ENCODE measurements at regions not wholly inside any gene's neighbourhood (a gene's known extent, or its start where the extent isn't known, plus 50 kb on each side); places are given as distances from the start of the nearest gene placed in this dataset.

DNA sequence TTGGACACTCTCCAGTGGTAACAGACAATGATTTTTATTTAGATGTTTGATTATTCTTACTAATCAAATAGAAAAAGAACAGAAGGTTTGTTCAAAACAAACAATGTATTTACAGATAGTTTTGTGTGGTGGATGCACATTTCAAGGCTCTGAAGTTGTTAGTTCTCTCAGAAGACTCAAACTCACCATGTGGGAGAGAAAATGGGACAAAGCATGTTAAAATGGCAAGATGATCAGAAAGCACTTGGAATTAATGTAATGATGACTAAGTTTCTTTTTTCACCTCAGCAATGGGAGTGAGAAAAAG, 450.5 kb upstream of the KCNMB2 start:
- peak overlapping the region; percentile 68 for H2AFZ ChIP-seq
- no peak overlapping the region for H3K9ac ChIP-seq
- peak overlapping the region; percentile 18 for H3K4me2 ChIP-seq (ENCODE audit: low read length)
- no peak overlapping the region for H3K4me3 ChIP-seq (ENCODE audit: low read depth, low read length)
- H3K36me3 ChIP-seq (ENCODE audit: control insufficient read depth, insufficient read depth, low read length), result no peaks in the 10 kb centered on the region
- TF ChIP-seq, protein P1, sequence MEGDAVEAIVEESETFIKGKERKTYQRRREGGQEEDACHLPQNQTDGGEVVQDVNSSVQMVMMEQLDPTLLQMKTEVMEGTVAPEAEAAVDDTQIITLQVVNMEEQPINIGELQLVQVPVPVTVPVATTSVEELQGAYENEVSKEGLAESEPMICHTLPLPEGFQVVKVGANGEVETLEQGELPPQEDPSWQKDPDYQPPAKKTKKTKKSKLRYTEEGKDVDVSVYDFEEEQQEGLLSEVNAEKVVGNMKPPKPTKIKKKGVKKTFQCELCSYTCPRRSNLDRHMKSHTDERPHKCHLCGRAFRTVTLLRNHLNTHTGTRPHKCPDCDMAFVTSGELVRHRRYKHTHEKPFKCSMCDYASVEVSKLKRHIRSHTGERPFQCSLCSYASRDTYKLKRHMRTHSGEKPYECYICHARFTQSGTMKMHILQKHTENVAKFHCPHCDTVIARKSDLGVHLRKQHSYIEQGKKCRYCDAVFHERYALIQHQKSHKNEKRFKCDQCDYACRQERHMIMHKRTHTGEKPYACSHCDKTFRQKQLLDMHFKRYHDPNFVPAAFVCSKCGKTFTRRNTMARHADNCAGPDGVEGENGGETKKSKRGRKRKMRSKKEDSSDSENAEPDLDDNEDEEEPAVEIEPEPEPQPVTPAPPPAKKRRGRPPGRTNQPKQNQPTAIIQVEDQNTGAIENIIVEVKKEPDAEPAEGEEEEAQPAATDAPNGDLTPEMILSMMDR (IDR thresholded peaks at IDR 0.05), result no peak
- H3K79me2 ChIP-seq, result no peaks in the 10 kb centered on the region
- H3K27me3 ChIP-seq (ENCODE audit: control insufficient read depth, insufficient read depth, low read length), result no peaks in the 10 kb centered on the region
- H3K27ac ChIP-seq, result peak overlapping the region; percentile 98
- H3K9me3 ChIP-seq (ENCODE audit: control insufficient read depth, low read length), result no peaks in the 10 kb centered on the region
- H3K4me1 ChIP-seq, result peaks cover 80% of the 10 kb centered on the region

DNA sequence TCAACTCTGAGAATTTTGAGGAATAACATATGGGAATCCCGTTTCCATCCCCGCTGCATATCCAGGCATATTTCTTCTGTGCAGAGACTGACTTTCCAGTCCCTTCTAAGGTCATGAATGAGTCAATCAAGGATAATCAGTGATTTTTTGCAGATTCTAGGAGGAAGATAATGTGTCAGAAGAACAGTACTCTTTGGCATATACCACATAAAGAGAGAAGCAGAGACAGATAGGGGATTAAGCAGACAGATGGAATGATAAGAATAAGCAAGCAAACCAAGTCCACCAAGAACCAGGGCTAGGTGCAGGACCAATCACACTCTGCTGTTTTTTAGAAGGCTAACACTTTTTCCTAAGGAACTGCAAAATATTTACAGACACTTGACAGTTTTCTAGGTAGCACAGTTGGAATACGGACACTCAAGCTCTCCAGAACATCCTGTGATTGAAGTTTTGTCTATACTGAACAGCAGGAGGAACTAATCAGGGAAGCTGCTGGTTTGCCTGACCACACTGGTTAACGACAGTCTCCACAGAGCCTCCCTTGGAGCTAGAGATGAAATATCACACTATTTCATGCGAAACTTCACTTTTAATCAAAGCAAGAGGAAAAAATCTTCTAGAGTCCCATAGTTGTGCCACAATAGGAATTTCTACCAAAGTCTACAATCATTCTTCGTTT, 450.0 kb upstream of the KCNMB2 start:
- H2AFZ ChIP-seq, result peak overlapping the region; percentile 68
- H3K9ac ChIP-seq, result no peak overlapping the region
- no peak overlapping the region for H3K4me2 ChIP-seq (ENCODE audit: low read length)
- no peaks in the 10 kb centered on the region for H3K79me2 ChIP-seq
- TF ChIP-seq, protein P1 (IDR thresholded peaks at IDR 0.05), result no peak
- peaks cover 79% of the 10 kb centered on the region for H3K4me1 ChIP-seq
- H3K27me3 ChIP-seq (ENCODE audit: control insufficient read depth, insufficient read depth, low read length), result no peaks in the 10 kb centered on the region
- H3K9me3 ChIP-seq (ENCODE audit: control insufficient read depth, low read length), result no peaks in the 10 kb centered on the region
- H3K36me3 ChIP-seq (ENCODE audit: control insufficient read depth, insufficient read depth, low read length), result no peaks in the 10 kb centered on the region
- H3K27ac ChIP-seq, result peak overlapping the region; percentile 98
- H3K4me3 ChIP-seq (ENCODE audit: low read depth, low read length), result no peak overlapping the region

DNA sequence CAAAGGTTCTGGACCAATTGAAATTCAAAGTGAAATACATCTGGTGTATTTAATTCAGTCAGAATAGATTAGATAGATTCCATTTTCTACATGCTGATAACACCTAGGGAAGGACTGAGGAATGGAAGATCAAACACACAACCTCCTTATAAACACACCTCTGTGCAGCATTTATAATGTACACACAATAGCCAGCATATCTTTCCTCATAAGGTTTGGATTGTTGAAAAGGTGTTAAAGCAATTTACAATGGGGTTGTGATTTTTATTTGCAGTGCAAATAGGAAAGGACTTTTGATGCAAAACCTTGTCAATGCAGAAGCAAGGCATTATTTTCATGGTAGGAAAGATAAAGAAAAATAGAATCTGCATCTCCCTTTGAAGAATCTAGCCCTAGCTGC, 448.9 kb upstream of the KCNMB2 start:
- H3K9me3 ChIP-seq (ENCODE audit: control insufficient read depth, low read length), result peaks cover 3% of the 10 kb centered on the region
- peak overlapping the region; percentile 98 for H3K27ac ChIP-seq
- H3K79me2 ChIP-seq, result no peaks in the 10 kb centered on the region
- H3K9ac ChIP-seq, result no peak overlapping the region
- no peaks in the 10 kb centered on the region for H3K36me3 ChIP-seq (ENCODE audit: control insufficient read depth, insufficient read depth, low read length)
- no peaks in the 10 kb centered on the region for H3K27me3 ChIP-seq (ENCODE audit: control insufficient read depth, insufficient read depth, low read length)
- peak overlapping the region; percentile 68 for H2AFZ ChIP-seq
- H3K4me2 ChIP-seq (ENCODE audit: low read length), result no peak overlapping the region
- H3K4me3 ChIP-seq (ENCODE audit: low read depth, low read length), result no peak overlapping the region
- TF ChIP-seq, protein P1 (IDR thresholded peaks at IDR 0.05), result no peak
- peaks cover 68% of the 10 kb centered on the region for H3K4me1 ChIP-seq

DNA sequence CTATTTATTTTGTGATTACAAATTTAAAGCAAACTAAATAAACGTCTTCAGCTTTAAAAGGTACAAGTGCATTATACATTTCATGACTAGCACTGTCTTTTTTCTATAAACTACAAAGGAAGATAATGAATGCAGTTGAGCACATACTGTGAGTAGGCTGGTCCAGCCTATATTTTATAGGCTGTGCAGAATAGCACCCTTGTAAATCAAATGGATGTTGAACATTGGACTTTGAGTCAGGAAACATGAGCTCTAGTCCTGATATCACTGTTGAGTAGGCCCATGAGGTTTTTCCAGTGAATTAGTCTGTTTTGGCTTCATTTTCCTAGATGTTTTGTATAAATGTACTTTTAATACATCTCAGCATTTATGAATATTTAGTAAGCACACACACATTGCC, 447.3 kb upstream of the KCNMB2 start:
- Histone ChIP-seq H3K27ac (no peak overlapping the region), H3K4me2 (ENCODE audit: low read length) (no peak overlapping the region), H3K4me3 (ENCODE audit: low read depth, low read length) (no peak overlapping the region), H3K9me3 (ENCODE audit: control insufficient read depth, low read length) (peaks cover 3% of the 10 kb centered on the region), H3K36me3 (ENCODE audit: control insufficient read depth, insufficient read depth, low read length) (no peaks in the 10 kb centered on the region), H3K4me1 (peaks cover 55% of the 10 kb centered on the region), H3K79me2 (no peaks in the 10 kb centered on the region), H2AFZ (peak overlapping the region; percentile 7), H3K9ac (no peak overlapping the region), H3K27me3 (ENCODE audit: control insufficient read depth, insufficient read depth, low read length) (no peaks in the 10 kb centered on the region)
- TF ChIP-seq, protein P1 (IDR thresholded peaks at IDR 0.05), result no peak

DNA sequence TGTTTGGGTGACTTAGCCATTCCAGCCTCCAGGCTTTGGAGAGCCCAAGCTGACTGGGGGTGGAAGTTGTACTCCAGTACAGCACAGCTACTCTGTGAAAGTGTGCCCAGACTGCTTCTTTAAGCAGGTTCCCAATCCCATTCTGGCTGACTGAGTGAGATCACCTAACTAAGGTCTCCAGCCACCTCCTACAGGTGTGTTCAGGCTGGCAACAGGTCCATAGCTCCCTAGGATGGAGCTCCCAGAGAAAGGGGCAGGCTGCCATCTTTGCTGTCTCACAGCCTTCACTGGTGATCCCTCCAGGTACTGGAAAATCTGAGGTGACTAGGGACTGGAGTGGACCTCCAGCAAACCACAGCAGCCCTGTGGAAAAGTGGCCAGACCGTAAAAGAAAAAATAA, 445.3 kb upstream of the KCNMB2 start:
- Histone ChIP-seq H3K4me1 (peaks cover 38% of the 10 kb centered on the region), H3K27me3 (ENCODE audit: control insufficient read depth, insufficient read depth, low read length) (no peaks in the 10 kb centered on the region), H3K79me2 (no peaks in the 10 kb centered on the region), H3K4me2 (ENCODE audit: low read length) (no peak overlapping the region), H3K4me3 (ENCODE audit: low read depth, low read length) (no peak overlapping the region), H3K36me3 (ENCODE audit: control insufficient read depth, insufficient read depth, low read length) (no peaks in the 10 kb centered on the region), H3K9me3 (ENCODE audit: control insufficient read depth, low read length) (peaks cover 3% of the 10 kb centered on the region), H3K9ac (no peak overlapping the region), H3K27ac (no peak overlapping the region), H2AFZ (no peak overlapping the region)
- TF ChIP-seq, protein P1 (IDR thresholded peaks at IDR 0.05), result no peak
